GM21737 (cell line): ENCODE measurements at regions not wholly inside any gene's neighbourhood (a gene's known extent, or its start where the extent isn't known, plus 50 kb on each side); places are given as distances from the start of the nearest gene placed in this dataset.
"Not testable (repeated sequence)": the region's sequence is repeated elsewhere in the genome, so short reads cannot be mapped to it uniquely, and the experiment has no call there.

Experiments
- ATAC-seq: cut with Tn5 transposase; IDR thresholded peaks from one replicate; pipeline ENCODE4 v1.9.1; 2021; ENCODE audit warnings: mild to moderate bottlenecking, moderate library complexity; ENCODE audit not compliant: unreplicated experiment

DNA sequence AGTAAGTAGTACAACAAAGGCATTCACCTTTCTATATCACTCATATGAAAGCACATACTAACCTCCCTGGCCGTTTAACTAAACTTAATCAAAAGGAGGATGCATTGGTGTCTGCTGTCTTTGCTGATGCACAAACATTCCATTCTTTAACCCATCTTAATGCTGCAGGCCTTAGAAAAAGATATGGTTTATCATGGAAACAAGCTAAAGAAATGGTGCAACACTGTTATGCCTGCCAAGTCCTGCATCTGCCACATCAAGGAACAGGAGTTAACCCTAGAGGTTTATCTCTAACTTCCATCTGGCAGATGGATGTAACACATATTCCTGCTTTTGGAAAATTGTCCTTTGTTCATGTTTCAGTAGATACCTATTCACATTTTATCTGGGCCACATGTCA, 296.5 kb upstream of the DKK2 start:
- ATAC-seq = not testable (repeated sequence)

DNA sequence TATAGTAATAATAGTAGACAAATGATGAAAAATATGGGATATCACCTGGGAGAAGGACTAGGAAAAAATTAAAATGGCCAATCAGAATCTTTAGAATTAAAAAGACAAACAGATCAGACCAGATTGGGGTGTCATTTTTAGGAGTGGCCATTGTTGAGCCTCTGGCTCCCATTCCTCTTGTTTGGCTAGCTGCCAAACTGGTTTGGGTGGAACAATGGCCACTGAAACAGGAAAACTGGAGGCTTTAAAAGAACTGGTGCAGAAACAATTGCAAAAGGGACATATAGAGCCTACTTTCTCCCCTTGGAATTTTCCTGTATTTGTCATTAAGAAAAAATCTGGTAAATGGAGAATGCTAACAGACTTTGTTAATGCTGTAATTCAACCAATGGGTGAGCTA, 294.8 kb upstream of the DKK2 start:
- ATAC-seq = no peak

DNA sequence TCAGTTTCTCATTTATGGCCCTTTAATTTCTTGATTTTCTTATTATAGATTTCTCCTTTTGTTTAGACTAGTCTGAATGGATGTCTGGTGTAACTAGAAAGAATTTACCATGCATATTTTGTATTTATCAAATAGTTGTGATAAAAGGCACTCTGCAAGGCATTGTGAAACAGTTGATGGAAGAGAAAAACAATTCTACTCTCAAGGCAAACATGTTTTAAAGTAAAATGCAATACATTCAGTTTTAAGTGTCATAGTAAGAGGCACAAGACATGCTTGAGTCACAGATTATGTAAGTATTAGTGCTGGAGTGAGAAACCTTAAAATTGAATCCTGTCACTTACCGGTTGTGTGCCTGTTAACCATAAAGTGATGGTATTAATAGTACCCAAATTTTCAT, 283.3 kb upstream of the DKK2 start:
- no peak for ATAC-seq

DNA sequence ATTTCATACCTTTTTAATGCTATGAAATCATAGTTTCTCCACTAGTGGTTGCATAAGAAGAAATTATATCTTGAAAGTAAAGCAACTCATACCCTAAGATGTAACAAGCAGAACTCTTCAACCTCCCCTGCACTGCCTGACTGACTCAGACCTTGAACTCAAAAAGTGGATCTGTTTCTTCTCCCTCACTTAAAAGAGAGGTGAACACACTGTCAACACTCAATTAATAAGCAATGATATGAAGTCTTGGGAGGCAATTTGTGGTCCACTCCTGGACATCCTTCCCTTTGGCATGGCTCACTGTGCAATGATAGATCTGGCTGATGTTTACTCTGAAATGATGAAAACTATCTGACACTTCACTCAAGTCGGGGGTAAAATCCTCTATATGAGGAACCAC, 282.0 kb upstream of the DKK2 start:
- ATAC-seq = no peak

DNA sequence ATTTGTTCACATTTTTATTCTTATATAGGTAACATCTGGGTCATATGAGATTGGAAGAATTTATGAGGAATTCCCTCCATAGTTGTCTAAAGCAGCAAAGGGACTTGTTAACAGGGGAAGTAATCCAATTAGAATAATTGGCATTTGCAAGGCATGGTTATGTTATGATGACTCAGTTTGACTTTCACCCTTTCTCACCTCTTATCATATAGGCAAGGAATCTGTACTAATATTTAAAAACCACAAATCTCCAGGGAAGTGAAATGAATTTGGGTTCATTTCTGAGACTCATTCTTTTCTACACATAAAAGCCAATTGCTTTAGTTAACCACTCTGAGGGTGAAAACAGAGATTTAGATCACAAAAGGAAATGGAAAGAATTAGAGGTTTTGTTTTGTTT, 281.5 kb upstream of the DKK2 start:
- no peak for ATAC-seq

DNA sequence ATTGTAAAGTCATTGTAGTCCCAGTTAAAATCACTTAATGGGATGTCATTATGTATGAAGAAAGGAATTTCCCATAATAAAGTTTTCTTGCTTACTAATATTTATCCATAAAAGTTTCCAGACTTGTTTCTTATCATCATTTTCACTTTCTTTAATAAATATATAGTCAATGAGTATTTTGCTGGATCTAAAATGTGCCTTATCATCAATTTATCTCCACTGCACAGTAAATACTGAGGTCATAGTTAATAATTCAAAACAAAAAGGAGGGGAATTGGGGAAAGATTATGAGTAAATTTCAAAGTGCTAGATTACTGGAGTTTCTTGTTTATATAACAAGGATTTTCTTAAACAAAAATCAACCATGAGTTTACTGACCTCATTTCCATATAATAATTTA, 279.5 kb upstream of the DKK2 start:
- no peak for ATAC-seq

DNA sequence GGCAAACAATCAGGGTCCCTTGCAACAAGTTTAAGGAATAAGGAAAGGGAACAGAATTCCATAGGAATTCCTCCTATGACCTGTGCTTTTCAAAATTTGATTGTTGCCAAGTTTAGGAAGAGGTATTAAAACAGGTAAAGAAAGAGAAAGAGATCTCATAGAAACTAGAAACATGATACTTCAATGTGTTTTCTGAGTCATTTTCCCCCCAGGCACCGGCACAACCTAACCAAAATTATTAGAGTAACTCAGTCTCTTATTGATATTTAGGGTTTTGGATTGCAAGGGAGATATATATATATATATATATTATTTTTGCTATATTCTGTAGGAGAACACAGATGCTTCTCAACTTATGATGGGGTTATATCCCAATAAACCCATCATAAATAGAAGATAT, 278.0 kb upstream of the DKK2 start:
- ATAC-seq = no peak

DNA sequence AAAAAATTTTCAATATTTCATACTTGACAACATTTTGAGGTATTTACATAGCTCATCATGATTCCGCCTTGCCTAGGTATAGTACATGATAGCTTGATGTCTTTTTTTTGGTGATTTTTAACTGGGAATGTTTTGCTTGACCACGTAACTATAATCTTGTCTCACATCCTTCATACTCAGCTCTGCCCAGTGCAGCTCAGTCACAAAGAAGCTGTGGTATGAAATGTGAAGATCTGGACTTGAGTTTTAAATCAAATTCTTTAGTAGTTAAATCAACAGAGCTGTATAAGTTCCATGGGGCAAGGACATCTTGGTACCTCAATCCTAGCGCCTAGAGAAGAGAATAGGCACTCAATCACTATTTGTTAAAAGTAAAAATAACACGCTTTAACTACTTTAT, 276.3 kb upstream of the DKK2 start:
- ATAC-seq = no peak

DNA sequence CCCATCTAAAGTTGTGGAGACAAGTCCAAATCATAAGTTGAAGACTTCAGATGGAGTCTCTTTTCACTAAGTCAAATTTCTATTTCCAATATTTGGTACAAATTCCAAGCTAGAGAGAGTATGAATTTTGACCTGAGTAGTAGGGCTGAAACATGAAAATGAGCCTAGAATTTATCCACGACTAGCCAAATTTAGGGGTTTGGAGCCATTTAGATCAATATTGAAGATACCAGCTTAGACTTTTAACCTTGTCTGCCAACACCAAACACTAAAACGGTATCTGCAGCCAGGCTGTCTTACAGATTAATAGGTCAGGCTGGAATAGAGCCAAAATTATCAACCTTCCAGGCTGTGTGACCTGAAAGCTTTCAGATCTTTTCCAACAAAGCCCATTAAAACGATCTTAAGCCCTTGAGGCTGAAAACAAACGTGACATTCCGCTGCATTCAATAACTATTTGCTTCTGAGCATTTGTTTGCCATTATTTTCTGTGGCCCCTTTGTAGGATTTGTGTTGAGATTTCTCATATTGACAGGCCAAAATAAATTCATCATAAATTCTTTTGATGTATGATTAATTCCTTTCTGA, 268.7 kb upstream of the DKK2 start:
- no peak for ATAC-seq

DNA sequence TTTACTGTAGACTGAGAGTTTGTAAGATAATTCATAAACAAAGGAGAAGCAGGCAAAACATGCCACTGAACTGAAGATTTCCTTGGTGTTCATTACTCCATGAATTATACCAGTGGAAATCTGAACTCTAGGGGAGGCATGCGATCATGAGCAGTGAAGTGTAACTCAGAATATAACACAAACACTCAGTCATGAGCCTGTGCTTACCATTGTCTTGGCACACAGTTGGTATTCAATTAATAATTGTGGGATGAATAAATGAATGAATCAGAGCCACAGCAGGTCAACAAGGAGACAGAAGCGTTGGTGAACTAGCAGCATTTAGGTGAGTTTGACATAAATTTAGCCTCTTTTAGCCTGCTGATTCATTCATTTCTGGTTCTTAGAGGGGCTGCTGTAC, 263.5 kb upstream of the DKK2 start:
- no peak for ATAC-seq

DNA sequence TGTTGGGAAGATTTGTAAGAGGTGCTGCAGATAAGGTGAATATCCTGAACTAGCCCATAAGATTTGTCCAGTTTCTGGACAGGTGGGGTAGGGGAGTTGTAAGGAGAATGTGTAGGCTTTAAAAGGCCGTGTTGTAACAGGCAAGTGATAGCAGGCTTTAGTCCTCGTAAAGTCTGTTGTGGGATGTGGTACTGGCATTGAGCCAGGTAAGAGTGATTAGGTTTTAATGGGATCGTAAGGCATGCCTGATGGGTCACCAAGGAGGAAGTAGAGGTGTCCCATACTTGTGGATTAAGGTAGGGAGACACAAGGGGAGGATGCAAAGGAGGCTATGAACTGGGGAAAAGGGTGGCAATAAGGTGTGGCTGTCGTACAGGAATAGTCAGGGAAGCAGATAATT, 256.9 kb upstream of the DKK2 start:
- no peak for ATAC-seq

DNA sequence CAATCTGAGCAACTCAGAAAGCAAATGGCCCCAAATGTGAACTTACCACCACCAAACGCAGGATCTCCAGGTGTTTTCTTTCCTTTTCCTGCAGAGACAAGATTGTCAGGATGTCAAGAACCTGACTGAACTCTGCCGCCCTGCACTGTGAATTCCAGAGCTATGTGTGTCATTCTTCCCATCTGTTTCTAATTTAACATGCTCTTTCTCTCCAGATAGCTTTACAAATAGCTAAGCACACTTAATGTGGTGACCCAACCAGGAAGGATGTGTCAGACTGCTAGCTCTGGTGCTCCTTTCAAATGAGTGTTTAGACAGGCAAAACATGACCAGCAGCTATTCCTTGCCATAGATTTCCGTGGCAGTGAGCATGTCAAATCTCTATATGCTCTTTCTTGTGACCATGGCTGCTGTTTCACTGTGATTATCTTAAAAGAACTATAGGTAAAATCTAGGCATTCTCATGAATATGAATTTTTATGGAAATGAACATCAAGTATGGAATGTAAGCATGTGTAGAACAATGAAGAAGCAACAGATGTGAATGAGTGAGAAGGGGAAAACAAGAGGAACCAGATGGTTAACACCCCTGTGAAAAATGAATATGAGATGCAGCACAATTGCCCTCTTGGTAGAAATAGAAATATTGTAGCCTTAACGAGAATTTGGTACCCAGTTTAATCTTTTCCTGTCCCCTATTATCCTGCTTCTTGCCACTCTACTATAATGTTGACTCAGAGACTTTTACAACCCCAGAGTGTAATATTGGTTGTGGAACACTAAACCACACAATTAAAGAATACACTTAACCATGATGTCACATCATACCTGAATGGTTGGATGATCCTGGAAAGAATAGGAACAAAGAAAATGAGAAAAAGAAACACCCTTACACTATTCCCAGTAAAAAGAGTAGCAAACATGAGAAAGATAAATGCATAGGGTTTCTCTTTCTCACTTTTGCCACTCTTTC, 247.8 kb upstream of the DKK2 start:
- ATAC-seq = no peak

DNA sequence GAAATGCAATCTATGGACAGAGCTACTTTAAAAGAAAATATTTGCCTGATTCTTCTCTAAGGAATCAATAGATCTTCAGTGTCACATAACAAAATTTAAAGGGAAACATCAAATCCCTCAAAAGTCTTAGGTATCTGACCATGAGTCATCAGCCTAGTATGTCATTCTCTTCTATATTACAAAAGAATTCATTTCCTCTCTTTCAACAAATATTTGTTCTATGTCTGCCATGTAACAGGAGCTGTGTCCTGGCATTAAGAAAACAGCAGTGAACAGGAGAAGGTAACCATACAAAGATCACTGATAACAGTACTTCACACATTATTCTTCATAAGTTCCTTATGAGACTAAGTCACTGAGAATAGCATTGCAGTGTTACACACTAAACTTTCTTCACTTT, 243.6 kb upstream of the DKK2 start:
- ATAC-seq = no peak

DNA sequence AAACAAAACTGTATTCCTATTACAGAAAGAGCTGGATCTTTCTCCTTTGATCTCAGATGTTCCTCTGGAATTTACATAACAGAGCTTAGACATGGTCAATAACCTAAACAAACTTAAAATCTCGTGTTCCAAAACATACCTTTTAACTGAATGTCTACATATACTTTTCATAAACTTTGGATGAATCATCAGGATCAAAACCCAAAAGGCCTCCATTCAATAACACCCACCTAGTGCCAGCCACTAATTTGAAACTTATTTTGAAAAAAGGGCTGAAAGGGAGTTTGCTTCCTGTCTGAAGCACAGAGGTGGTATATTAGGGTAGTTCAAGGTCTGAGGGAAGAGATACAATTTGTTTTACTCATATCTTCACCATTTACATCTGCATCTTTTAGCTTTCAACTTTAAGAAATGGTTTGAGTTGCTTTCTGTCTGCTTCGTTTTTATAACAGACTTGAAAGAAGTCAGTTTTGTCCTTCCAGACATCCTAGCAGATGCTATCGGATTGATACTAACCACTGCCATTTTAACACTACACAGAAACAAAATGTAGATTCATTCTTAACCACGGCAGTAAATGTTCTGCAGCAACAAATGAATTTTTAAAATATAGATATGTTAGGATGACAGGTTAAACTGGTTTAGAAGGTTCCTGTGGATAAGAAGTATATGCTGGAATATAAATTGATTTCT, 242.8 kb upstream of the DKK2 start:
- ATAC-seq = no peak

DNA sequence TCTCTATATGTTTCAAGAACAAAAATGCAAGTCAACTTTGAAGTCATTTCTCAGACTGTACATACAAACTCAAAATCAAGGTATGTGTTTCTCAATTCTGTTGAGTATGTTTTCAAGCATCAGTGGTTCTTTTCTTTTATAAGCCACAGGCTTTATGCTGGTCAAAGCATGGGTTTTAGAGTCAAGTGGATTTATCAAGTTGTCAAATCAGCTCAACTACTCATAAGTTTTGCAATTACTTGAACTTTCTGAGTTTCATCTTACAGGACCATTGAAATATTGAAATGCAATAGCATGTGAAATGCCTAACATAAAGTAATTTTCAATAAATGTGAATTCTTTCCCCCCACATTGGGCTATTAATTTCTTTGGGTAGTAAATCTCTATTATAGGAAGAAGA, 239.9 kb upstream of the DKK2 start:
- no peak for ATAC-seq

DNA sequence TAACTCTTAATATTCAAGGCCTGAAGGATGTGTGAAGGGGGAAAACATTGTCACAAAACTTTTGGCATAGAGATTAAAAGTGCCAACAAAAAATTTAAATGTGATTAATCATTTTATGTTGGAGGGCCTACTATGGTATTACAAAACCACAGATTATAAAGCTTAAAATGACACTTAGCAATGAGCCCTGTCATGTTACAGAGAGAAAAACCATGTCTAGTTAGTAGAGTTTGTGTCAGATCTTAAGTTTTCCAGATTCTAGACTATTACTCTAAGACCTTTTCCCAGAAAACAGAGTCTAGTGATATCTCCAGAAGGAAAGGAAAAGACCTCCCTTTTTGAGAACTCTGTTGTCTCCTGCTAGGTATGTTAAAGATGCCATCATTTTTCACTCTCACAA, 239.1 kb upstream of the DKK2 start:
- ATAC-seq = no peak

DNA sequence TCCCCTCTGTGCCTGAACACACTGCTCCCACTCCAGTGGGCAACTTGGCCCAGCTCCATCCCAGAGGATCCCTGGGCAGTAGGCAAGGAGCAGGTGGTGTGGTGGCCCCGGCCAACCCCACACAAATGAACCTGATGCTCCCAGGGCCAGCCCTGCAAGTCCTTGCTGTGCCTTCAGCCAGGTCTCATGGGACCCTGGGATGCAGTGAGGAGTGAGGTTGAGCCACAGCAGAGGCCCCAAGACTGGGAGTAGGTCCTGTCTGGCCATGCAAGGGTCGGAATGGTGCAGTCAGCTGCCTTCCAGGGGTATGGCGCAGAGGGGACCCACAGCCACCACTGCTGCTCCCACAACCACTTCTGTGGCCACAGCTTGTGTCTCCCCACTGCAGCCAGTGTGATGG, 234.5 kb upstream of the DKK2 start:
- no peak for ATAC-seq

DNA sequence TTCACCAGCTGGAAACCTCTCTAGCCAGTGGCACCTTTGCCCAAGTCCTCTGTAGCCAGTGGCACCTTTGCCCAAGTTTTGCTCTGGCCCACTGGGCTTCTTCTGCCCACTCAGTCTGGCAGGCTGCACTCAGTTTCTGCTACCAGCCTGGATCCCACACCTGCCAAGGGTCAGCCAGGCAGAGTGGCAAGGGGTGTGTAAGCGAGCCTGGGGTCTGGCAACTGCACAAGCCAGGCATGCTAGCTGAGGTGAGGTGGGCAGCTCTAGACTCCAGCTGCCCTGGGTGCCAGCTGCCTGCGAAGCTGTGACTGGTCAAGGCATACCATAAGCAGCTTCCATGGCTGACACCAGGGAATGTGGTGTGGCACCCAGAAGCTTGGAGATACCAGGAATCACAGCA, 233.1 kb upstream of the DKK2 start:
- no peak for ATAC-seq

DNA sequence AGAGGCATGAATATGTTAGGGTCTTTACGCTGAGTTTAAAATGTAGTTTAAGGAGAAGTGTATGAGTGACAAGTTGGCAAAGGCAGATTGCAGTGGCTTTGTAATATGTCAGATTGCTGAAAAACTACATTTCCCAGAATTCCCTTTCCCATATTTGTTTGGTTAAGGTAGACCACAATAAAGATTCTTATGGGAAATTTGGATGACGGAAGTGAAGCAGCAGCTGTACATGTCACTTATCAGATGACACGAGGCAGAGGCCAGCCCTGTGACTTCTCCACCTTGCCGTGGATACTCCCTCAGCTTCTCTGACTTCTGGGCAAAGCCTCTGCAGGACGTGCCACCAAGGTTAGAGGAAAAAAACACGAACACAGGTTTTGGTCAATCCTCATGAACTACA, 229.7 kb upstream of the DKK2 start:
- no peak for ATAC-seq

DNA sequence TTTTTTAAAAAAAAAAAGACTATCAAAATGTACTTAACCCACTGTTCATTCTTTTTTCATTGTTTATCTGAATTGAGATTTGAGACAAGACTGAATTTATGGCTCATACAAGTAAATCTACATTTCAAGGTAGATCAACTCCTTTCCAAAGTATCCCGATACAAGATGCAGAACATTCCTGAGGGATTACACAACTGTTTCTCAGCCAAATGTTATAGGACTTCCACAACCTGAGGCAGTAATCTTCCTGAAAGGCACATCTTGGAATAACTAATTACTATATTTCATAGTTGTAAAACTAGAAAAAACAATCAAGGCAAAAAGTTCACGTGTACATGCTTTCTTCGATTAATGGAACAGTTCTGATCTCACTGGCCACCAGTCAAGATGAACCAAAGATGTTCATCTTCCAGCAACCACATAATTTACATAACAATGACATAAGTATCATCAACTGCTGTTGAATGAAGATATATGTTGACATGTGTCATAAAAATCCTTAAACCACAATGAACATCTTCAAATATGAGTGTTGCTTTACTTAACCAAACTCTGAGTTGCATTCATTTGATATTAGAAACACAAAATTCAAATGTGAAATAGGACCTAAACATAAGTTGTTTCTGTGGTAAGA, 225.2 kb upstream of the DKK2 start:
- ATAC-seq = no peak

DNA sequence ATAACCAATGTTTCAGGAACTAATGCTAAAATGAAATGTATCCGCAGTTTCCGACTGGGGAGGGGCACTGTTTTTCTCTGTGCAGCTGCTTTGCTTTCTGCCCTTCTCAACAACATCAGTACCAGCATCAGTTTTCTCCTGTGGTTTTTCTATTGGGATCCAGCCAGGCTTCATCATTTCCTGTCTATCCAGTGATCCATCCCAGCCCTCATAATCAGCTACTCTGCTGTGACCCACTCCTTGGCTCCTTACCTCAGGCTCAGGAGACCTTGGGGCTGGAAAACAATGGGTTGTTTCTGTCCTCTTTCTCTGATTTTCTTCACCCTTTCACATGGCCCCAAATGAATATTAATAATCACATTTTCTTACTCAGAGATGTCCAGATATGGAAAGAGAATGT, 222.2 kb upstream of the DKK2 start:
- ATAC-seq = no peak

DNA sequence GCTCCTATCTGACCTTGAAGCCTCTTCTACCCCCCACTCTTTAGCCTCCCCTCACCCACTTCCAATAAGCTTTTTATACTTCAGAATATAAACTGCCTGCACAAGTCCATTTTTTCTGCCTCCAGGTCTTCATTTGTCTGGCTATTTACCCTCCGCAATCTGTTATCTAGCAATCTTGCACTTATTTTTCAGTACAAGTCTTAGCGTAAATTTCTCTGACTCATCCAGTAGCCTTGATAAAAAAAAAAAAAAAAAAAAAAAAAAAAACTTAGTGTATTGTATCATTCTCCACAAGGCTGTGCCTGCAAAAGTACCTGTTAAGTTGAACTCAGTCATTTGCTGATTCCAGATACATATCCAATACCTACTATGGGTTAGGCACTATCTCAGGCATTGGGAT, 219.5 kb upstream of the DKK2 start:
- no peak for ATAC-seq
